A673 (cell line): ENCODE measurements at regions not wholly inside any gene's neighbourhood (a gene's known extent, or its start where the extent isn't known, plus 50 kb on each side); places are given as distances from the start of the nearest gene placed in this dataset.
A peak's percentile ranks its signal among the peaks of the same experiment; 100 is the strongest.

Source experiments
- BruUV-seq: library from RNA; stranded (reverse); fragments of 400-500 nt; replicated peaks from 2 replicates; lab custom pipeline; 2021; lab: Mats Ljungman, UMichigan
- CTCF ChIA-PET: fragments of 300-600 bp; sonication (Branson Sonifier 250); formaldehyde crosslinking; loops from one replicate; lab custom pipeline; 2022; ENCODE audit warnings: antibody characterized with exemption; lab: Charles Lee
- POLR2A ChIA-PET: fragments of 300-600 bp; sonication (Branson Sonifier 250); formaldehyde crosslinking; loops from one replicate; lab custom pipeline; 2022; ENCODE audit warnings: antibody characterized with exemption; ENCODE audit not compliant: low non-redundant PET; lab: Charles Lee
- DNase-seq: peaks from one replicate; pipeline ENCODE4 v3.0.0-alpha.2; 2015; ENCODE audit warnings: low spot score
- H3K27ac ChIP-seq: fragments of 200-600 bp; sonication (generic); 2 replicates; pipeline ENCODE4 v1.5.1; 2016; ENCODE audit warnings: mixed run types, low read depth, mild to moderate bottlenecking, mixed read lengths, antibody characterized with exemption, low read length; ENCODE audit not compliant: poor library complexity, severe bottlenecking
- H3K27me3 ChIP-seq: fragments of 200-600 bp; sonication (generic); replicated peaks from 2 replicates; pipeline ENCODE4 v1.6.1; 2017; ENCODE audit warnings: mixed run types, low read depth, mild to moderate bottlenecking, mixed read lengths, antibody characterized with exemption, low read length; ENCODE audit not compliant: insufficient read depth, poor library complexity
- H3K36me3 ChIP-seq: fragments of 200-600 bp; sonication (generic); 2 replicates; pipeline ENCODE4 v1.6.1; 2016; ENCODE audit warnings: mixed run types, mild to moderate bottlenecking, mixed read lengths, antibody characterized with exemption, low read length; ENCODE audit not compliant: insufficient read depth, poor library complexity, severe bottlenecking
- H3K4me1 ChIP-seq: fragments of 200-600 bp; sonication (generic); 2 replicates; pipeline ENCODE4 v1.6.1; 2017; ENCODE audit warnings: mixed run types, mild to moderate bottlenecking, mixed read lengths, antibody characterized with exemption, low read length; ENCODE audit not compliant: insufficient read depth, poor library complexity, severe bottlenecking
- H3K4me3 ChIP-seq: fragments of 200-600 bp; sonication (generic); 2 replicates; pipeline ENCODE4 v1.5.1; 2016; ENCODE audit warnings: low read depth, mixed run types, mild to moderate bottlenecking, mixed read lengths, low read length; ENCODE audit not compliant: poor library complexity, severe bottlenecking
- H3K9me3 ChIP-seq: fragments of 200-600 bp; sonication (generic); 2 replicates; pipeline ENCODE4 v1.6.1; 2016; ENCODE audit warnings: mixed run types, low read depth, mild to moderate bottlenecking, mixed read lengths, antibody characterized with exemption, low read length; ENCODE audit not compliant: poor library complexity, severe bottlenecking
- EZH2 ChIP-seq: fragments of 200-600 bp; sonication (generic); IDR thresholded peaks from 2 replicates; pipeline ENCODE4 v1.6.1; 2017; ENCODE audit warnings: borderline replicate concordance, low read depth, mild to moderate bottlenecking, mixed read lengths, antibody characterized with exemption, low read length; ENCODE audit not compliant: poor library complexity, severe bottlenecking
- intact Hi-C: fragments of 100-400 bp; cut with micrococcal nuclease; formaldehyde crosslinking; loops from one replicate; pipeline ENCODE4 v1.10.0; 2022; ENCODE audit not compliant: unreplicated experiment
- TF ChIP-seq, protein P1 (sequence below): fragments of 300-800, 200-600 bp; sonication (generic); conservative IDR thresholded peaks from 2 replicates; pipeline ENCODE4 v1.5.1; 2017; ENCODE audit warnings: low read depth, mild to moderate bottlenecking, antibody characterized with exemption, low read length, moderate library complexity, mixed read lengths

DNA sequence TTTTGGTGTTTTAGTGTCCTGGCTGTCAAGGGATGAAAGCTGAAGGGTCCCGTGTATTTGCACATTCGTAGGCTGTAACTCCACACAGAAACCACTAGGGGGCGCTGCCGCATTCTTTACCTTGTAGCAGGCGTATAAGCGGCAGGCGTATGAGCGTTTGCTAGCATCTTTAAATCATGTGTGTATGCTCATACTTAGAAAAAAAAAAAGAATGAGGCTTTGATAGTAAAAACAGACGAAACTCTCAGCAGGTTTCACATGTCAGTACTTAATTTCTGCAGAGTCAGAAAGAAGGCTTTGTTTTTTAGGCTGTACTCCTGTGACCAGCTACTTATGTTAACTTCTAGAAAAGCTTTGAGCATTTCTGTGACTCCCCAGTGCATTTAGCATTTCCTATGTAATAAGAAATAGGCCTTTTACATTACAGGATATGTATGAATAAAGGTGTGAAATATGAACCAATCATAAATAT is 218.8 kb upstream of the ADAMTSL1 start:
- ChIA-PET CTCF (interaction anchor here (0.5 to 0.7 kb wide), 3 partner anchors 42 to 572 kb away, joined by 3 to 4 read pairs (median 3); no protein-coding TSS in a partner anchor), POLR2A (no interaction called here)
- no TSS peak for BruUV-seq
- intact Hi-C loops = loop anchor here (5.0 to 10.0 kb wide), 3 partner anchors 187 to 1200 kb away; no protein-coding TSS in a partner anchor
- Histone ChIP-seq H3K4me1 (no peaks in the 10 kb centered on the region), H3K36me3 (no peaks in the 10 kb centered on the region), H3K27me3 (no peaks in the 10 kb centered on the region), H3K4me3 (no peak overlapping the region), H3K9me3 (no peaks in the 10 kb centered on the region), H3K27ac (no peak overlapping the region)
- peak; percentile 61 for DNase-seq
- TF ChIP-seq EZH2 = no peak
- TF ChIP-seq, protein P1, sequence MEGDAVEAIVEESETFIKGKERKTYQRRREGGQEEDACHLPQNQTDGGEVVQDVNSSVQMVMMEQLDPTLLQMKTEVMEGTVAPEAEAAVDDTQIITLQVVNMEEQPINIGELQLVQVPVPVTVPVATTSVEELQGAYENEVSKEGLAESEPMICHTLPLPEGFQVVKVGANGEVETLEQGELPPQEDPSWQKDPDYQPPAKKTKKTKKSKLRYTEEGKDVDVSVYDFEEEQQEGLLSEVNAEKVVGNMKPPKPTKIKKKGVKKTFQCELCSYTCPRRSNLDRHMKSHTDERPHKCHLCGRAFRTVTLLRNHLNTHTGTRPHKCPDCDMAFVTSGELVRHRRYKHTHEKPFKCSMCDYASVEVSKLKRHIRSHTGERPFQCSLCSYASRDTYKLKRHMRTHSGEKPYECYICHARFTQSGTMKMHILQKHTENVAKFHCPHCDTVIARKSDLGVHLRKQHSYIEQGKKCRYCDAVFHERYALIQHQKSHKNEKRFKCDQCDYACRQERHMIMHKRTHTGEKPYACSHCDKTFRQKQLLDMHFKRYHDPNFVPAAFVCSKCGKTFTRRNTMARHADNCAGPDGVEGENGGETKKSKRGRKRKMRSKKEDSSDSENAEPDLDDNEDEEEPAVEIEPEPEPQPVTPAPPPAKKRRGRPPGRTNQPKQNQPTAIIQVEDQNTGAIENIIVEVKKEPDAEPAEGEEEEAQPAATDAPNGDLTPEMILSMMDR = peak; percentile 72

DNA sequence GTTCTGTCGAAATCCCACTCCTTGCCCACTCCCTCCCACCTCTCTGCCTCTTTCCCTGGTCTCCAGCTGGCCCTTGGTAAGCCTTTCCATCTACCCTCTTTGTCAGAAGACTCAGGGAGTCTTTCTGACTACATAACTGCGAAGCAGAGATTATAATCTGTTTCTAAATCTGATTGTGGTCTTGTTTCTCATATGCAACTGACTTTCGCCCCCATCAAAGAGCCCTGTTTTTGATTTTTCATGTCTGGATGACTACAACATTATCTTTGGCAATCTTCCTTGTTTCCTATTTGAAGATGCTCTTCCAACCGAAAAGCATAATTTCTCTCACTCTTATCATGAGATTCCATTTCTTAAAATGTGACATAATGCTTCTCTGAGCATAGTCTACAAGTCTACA is 218.2 kb upstream of the ADAMTSL1 start:
- Histone ChIP-seq H3K27ac (no peak overlapping the region), H3K9me3 (no peaks in the 10 kb centered on the region), H3K36me3 (no peaks in the 10 kb centered on the region), H3K4me1 (no peaks in the 10 kb centered on the region), H3K4me3 (no peak overlapping the region), H3K27me3 (no peaks in the 10 kb centered on the region)
- POLR2A ChIA-PET = no interaction called here
- no TSS peak for BruUV-seq
- intact Hi-C loops = loop anchor here (5.0 to 10.0 kb wide), 3 partner anchors 187 to 1199 kb away; no protein-coding TSS in a partner anchor
- CTCF ChIA-PET = interaction anchor here (0.6 to 0.7 kb wide), 2 partner anchors 42 to 235 kb away, joined by 3 to 4 read pairs; no protein-coding TSS in a partner anchor
- no peak for DNase-seq
- TF ChIP-seq, protein P1 = no peak
- no peak for TF ChIP-seq EZH2

DNA sequence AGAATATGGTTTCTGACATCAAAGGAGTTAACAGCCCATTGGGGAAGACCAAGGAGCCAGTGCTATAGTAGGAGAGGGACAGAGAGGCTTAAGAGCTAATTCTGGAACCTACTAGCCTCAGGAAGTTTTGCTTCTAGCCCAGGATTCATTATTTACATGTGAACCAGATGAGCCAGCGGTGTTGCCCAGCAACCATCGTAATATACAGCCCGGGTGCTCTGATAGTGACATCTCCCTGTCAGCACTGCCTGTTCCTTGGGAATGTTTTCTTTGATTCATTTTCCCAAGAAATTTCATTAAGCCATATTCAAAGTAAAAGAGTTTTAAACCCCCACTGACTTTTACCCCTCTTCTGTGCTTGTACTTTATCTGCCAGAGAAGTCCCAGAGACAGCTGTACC is 217.4 kb upstream of the ADAMTSL1 start:
- TF ChIP-seq, protein P1 = no peak
- no peak for TF ChIP-seq EZH2
- Histone ChIP-seq H3K36me3 (no peaks in the 10 kb centered on the region), H3K27me3 (no peaks in the 10 kb centered on the region), H3K27ac (no peak overlapping the region), H3K9me3 (no peaks in the 10 kb centered on the region), H3K4me1 (no peaks in the 10 kb centered on the region), H3K4me3 (no peak overlapping the region)
- intact Hi-C loops = loop anchor here (5.0 to 10.0 kb wide), 3 partner anchors 186 to 1198 kb away; no protein-coding TSS in a partner anchor
- CTCF ChIA-PET = no interaction called here
- POLR2A ChIA-PET = no interaction called here
- no TSS peak for BruUV-seq
- DNase-seq = no peak
